Astrocyte (in vitro differentiated cells and primary cell): ENCODE measurements at regions not wholly inside any gene's neighbourhood (a gene's known extent, or its start where the extent isn't known, plus 50 kb on each side); places are given as distances from the start of the nearest gene placed in this dataset.

Experiments
- CTCF ChIP-seq: IDR thresholded peaks from 2 replicates; pipeline ENCODE4 v1.5.1; 2011; ENCODE audit warnings: low read depth, mild to moderate bottlenecking, inconsistent platforms, low read length, moderate library complexity; ENCODE audit not compliant: insufficient read depth
- EZH2 ChIP-seq: IDR thresholded peaks from 2 replicates; pipeline ENCODE4 v1.6.1; 2012; ENCODE audit warnings: mild to moderate bottlenecking, low read length, inconsistent platforms; ENCODE audit not compliant: insufficient read depth

DNA sequence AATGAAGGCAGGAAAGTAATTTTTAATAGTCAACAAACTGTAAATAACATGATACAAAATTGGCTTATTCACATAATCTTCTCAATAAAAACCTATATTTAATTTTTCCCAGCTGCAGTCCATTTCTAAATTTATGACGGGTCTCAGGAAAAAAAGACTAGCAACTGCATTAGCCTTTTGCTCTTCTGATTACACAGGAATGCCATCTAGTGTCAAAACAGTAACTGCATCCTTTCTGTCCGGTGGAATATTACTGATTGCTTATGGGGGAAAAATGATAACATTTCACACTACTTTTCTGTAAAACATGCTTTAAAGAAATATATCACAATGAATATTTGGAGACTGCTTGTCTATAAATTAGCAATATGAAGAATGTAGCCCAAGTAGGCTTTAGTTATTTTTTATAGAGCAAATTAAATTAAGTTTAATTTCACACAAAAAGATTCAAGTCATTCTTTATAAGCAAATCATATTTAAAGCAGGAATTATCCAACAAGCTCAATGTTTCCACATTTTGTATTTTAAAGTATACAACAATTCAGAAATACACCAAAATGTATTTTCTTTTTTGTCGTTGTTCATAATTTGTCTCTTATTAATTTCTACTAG is 534.7 kb downstream of the CDH10 start:
- no peak for TF ChIP-seq EZH2
- peak; percentile 32 for TF ChIP-seq CTCF
